ENCODE measurements at regions not wholly inside any gene's neighbourhood (a gene's known extent, or its start where the extent isn't known, plus 50 kb on each side); places are given as distances from the start of the nearest gene placed in this dataset.

- Histone ChIP-seq H4K20me1 (ENCODE audit: low read depth) (no peaks in the 10 kb centered on the region), H2AFZ (replicated peaks) (no peak overlapping the region), H3K27ac (no peak overlapping the region), H3K4me2 (no peak overlapping the region), H3K36me3 (no peaks in the 10 kb centered on the region), H3F3A (ENCODE audit: low read depth) (no peaks in the 10 kb centered on the region), H3K27me3 (no peaks in the 10 kb centered on the region), H3K4me3 (no peak overlapping the region), H3K79me2 (ENCODE audit: low read depth) (no peaks in the 10 kb centered on the region), H3K9me3 (ENCODE audit: low read depth) (no peaks in the 10 kb centered on the region), H3K9ac (no peak overlapping the region), H3K4me1 (no peaks in the 10 kb centered on the region)
- Mint-ChIP-seq H3K27ac (no peak overlapping the region), H3K9me3 (no peaks in the 10 kb centered on the region), H3K4me1 (peaks cover 6% of the 10 kb centered on the region), H3K27me3 (ENCODE audit: insufficient read depth, low read depth) (no peaks in the 10 kb centered on the region), H3K4me3 (no peak overlapping the region), H3K36me3 (no peaks in the 10 kb centered on the region)
- TF ChIP-seq CTCF (IDR thresholded peaks at IDR 0.05), result no peak
- no peak for TF ChIP-seq EZH2phosphoT487 (IDR thresholded peaks at IDR 0.05)
- no peak for TF ChIP-seq EZH2 (IDR thresholded peaks at IDR 0.05)
- no peak for DNase-seq (ENCODE audit: low spot score)
These were observed 154.7 kb downstream of the PTGER3 start for GRCh38 chr1:70892930-70893329.

GRCh38 chr1:70893381-70893780 lies 154.2 kb downstream of the PTGER3 start:
- H3K27ac ChIP-seq, result no peak overlapping the region
- no peaks in the 10 kb centered on the region for H3K79me2 ChIP-seq (ENCODE audit: low read depth)
- H3F3A ChIP-seq (ENCODE audit: low read depth), result no peaks in the 10 kb centered on the region
- no peak overlapping the region for H3K4me3 ChIP-seq
- Mint-ChIP-seq H3K27me3 (ENCODE audit: insufficient read depth, low read depth) (no peaks in the 10 kb centered on the region), H3K4me3 (no peak overlapping the region), H3K27ac (no peak overlapping the region), H3K9me3 (no peaks in the 10 kb centered on the region), H3K4me1 (peaks cover 5% of the 10 kb centered on the region), H3K36me3 (no peaks in the 10 kb centered on the region)
- H3K4me2 ChIP-seq, result no peak overlapping the region
- TF ChIP-seq EZH2 (IDR thresholded peaks at IDR 0.05) (no peak), CTCF (IDR thresholded peaks at IDR 0.05) (no peak), EZH2phosphoT487 (IDR thresholded peaks at IDR 0.05) (no peak)
- H3K27me3 ChIP-seq, result no peaks in the 10 kb centered on the region
- no peaks in the 10 kb centered on the region for H3K9me3 ChIP-seq (ENCODE audit: low read depth)
- H3K9ac ChIP-seq, result no peak overlapping the region
- no peaks in the 10 kb centered on the region for H4K20me1 ChIP-seq (ENCODE audit: low read depth)
- H3K36me3 ChIP-seq, result no peaks in the 10 kb centered on the region
- H3K4me1 ChIP-seq, result no peaks in the 10 kb centered on the region
- no peak for DNase-seq (ENCODE audit: low spot score)
- H2AFZ ChIP-seq (replicated peaks), result no peak overlapping the region

GRCh38 chr1:70895531-70895930 lies 152.1 kb downstream of the PTGER3 start:
- H3K27ac ChIP-seq, result no peak overlapping the region
- Mint-ChIP-seq H3K4me3 (no peak overlapping the region), H3K36me3 (no peaks in the 10 kb centered on the region), H3K9me3 (no peaks in the 10 kb centered on the region), H3K27ac (no peak overlapping the region), H3K4me1 (peaks cover 8% of the 10 kb centered on the region), H3K27me3 (ENCODE audit: insufficient read depth, low read depth) (no peaks in the 10 kb centered on the region)
- no peaks in the 10 kb centered on the region for H3K79me2 ChIP-seq (ENCODE audit: low read depth)
- H3K4me1 ChIP-seq, result peaks cover 4% of the 10 kb centered on the region
- no peaks in the 10 kb centered on the region for H3F3A ChIP-seq (ENCODE audit: low read depth)
- H3K36me3 ChIP-seq, result no peaks in the 10 kb centered on the region
- no peak overlapping the region for H3K9ac ChIP-seq
- peak overlapping the region; percentile 28 for H2AFZ ChIP-seq (replicated peaks)
- H3K4me2 ChIP-seq, result no peak overlapping the region
- no peaks in the 10 kb centered on the region for H4K20me1 ChIP-seq (ENCODE audit: low read depth)
- TF ChIP-seq EZH2phosphoT487 (IDR thresholded peaks at IDR 0.05) (no peak), CTCF (IDR thresholded peaks at IDR 0.05) (no peak), EZH2 (IDR thresholded peaks at IDR 0.05) (no peak)
- H3K9me3 ChIP-seq (ENCODE audit: low read depth), result no peaks in the 10 kb centered on the region
- no peaks in the 10 kb centered on the region for H3K27me3 ChIP-seq
- DNase-seq (ENCODE audit: low spot score), result no peak
- no peak overlapping the region for H3K4me3 ChIP-seq
